HG02678 (cell line): ENCODE measurements at regions not wholly inside any gene's neighbourhood (a gene's known extent, or its start where the extent isn't known, plus 50 kb on each side); places are given as distances from the start of the nearest gene placed in this dataset.

ENCODE experiments used
- ATAC-seq: cut with Tn5 transposase; IDR thresholded peaks from one replicate; pipeline ENCODE4 v1.9.1; 2021; ENCODE audit warnings: mild to moderate bottlenecking, moderate library complexity; ENCODE audit not compliant: unreplicated experiment

GRCh38 chr10:107826171-107826570 lies 661.7 kb upstream of the SORCS1 start:
- no peak for ATAC-seq

DNA sequence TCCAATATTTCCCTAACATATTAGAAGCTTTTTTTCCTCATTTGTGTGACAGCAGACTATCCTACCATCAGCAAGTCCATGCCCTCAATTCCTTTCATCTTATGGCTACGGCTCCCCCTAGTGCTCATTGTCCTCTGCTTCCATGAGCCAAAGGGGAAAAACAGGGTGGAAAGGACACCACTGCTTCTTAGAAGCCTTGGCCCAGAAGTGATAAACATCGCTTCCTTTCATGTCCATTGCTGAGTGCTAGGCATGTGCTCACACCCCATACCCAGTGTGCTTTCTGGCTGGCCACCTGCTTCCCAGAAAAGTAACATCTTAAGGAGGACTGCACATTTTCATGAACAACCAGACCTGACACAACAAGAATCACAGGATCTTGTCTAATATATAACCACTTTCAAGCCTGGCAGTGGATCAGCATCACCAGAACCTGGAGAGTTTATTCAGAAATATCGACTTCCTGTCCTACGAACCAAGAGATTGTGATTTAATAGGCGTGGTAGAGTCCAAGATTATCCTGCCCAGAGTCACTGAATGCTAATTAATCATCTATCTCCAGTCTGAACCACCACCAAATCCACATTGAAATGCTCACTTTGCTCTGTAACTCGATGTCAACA lies 650.5 kb upstream of the SORCS1 start:
- ATAC-seq = peak; percentile 86

GRCh38 chr10:107813451-107814162 lies 649.1 kb upstream of the SORCS1 start:
- no peak for ATAC-seq

DNA sequence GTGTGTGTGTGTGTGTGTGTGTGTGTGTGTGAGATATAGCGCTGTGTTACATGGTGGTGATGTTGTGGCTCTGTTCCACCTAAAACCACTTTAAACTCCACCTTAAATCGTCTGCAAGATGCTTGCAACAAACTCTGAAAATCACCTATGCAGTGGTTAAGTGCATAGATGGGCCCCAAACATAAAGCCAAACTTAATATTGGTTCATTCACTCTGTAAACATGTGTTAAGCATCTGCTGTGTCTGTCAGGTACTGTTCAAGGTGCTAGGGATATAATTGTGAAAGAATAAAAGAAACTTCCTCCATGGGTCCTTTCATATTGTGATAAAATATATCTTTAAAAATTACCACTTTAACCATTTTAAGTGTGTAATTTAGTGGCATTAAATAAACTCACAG lies 645.4 kb upstream of the SORCS1 start:
- no peak for ATAC-seq

DNA sequence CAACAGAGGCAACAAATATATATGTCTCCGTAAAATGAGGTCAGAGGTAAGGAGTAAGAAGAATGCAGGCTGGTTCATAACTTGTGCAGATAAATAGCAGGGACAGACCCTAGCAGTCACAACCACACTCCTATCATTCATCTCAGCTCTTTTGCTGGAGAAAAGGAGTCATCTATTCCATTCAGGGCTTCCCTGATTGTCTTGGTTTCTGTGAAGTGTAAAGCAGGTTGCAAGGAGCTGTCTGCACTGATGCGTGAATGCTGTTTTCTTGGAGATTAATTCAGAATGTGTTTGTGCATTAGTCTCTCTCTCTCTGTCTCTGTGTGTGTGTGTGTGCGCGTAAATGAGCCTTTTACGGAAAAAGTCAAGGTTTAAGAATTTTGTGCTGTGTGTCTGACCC lies 643.3 kb upstream of the SORCS1 start:
- ATAC-seq = no peak

GRCh38 chr10:107806026-107806425 lies 641.5 kb upstream of the SORCS1 start:
- no peak for ATAC-seq

DNA sequence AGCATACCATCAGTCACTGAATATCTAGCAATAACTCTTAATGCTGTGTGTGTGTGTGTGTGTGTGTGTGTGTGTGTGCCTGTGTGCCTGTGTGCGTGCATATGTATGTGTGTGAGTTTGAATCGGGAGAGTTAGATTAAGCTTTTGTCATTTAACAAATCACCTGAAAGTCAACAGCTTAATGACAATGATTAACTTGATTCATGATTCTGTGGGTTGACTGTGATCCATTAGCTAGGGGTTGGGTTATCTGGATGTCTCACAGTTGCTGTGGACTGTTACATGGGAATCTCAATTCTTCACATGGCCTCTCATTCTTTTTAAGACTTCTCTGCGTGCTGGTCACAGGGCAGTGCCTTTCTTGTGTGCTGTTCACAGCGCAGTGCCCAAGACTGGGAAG lies 639.0 kb upstream of the SORCS1 start:
- no peak for ATAC-seq

GRCh38 chr10:107800061-107800460 lies 635.6 kb upstream of the SORCS1 start:
- no peak for ATAC-seq

GRCh38 chr10:107790271-107790670 lies 625.8 kb upstream of the SORCS1 start:
- ATAC-seq = no peak

GRCh38 chr10:107771066-107771465 lies 606.6 kb upstream of the SORCS1 start:
- ATAC-seq = no peak

DNA sequence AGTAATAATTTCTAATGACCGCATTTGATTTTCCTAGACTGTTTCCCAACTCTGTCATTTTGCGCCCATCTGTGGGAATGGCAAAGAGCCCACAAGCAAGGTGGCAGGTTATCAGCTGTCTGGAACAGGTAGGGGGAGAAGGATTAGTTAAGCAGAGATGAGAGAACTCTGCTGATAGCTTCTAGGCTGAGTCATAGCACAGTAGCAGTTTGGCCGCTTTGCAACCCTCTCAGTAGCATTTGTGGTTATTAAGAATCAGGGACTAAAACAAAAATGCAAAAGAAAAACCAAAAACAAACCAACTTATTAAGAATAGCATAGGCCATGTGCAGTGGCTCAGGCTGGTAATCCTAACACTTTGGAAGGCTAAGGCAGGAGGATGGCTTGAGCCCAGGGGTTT lies 602.7 kb upstream of the SORCS1 start:
- peak; percentile 67 for ATAC-seq

DNA sequence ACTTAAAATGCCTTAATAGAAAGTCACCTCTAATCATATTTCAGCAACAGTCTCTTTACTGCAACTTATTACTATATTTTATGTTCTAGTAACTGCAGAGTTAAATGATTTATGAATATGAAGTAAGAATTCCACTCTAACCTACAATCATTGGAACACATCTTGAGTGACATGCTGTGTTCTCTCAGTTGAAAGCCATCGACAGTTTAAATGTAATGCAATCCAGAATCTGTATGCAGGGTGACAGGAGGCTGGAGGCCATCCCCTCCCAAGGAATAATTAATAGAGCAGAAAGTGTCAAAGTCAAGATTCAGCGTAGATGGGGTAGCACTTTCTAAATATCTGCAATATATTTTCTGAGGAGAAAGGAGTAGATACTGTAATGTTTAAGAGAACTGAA lies 590.3 kb upstream of the SORCS1 start:
- no peak for ATAC-seq

DNA sequence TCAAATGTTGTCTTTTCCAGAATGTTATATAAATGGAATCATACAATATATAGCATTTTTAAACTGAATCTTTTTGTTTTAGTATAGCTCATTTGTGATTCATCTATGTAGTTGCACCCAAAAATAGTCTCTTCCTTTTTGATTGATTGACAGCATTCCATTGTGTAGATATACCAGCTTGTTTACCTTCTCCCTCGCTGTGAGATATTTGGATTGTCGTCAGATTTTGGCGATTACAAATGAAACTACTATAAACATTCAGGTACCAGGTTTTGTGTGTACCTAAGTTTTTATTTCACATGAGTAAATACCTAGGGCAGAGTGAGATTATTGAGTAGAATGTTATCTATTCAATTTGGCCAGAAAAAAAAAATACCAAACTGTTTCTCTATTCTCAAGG lies 584.7 kb upstream of the SORCS1 start:
- ATAC-seq = no peak

GRCh38 chr10:107747851-107748250 lies 583.3 kb upstream of the SORCS1 start:
- ATAC-seq = no peak

DNA sequence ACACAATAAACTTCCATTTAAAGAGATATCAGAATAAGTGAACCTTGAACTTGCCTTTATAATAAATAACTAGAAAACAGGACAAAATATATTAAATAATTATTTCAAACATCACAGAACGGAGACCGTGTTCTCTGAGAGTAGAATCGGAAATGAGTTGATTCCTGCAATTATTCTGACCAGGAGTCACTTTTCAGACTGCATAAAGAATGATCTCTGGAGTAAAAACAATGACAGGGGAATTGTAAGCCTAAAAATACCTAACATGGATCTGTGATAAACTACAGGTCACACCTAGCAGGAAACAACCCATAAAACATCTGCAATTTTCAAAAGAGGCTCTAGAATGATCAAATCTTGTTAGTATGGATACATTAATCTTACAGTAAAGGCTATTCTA lies 577.5 kb upstream of the SORCS1 start:
- no peak for ATAC-seq

- ATAC-seq = no peak
These were observed 576.6 kb upstream of the SORCS1 start for GRCh38 chr10:107740962-107741690.

DNA sequence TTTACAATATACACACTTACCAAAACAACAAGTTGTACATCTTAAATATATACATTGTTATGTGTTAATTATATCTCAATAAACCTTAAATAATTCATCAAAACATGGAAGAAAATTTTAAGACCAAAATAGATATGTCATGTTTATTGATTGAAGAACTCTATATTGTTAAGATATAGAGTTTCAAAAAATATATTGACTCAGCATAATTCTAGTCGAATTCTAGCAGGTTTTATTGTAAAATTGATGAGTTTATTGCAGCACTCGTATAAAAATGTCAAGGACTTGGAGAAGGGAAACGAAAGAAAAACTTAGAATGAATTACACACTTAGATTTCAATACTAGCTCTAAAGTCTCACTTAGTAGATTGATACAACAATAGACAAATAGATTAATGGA lies 575.4 kb upstream of the SORCS1 start:
- ATAC-seq = no peak

DNA sequence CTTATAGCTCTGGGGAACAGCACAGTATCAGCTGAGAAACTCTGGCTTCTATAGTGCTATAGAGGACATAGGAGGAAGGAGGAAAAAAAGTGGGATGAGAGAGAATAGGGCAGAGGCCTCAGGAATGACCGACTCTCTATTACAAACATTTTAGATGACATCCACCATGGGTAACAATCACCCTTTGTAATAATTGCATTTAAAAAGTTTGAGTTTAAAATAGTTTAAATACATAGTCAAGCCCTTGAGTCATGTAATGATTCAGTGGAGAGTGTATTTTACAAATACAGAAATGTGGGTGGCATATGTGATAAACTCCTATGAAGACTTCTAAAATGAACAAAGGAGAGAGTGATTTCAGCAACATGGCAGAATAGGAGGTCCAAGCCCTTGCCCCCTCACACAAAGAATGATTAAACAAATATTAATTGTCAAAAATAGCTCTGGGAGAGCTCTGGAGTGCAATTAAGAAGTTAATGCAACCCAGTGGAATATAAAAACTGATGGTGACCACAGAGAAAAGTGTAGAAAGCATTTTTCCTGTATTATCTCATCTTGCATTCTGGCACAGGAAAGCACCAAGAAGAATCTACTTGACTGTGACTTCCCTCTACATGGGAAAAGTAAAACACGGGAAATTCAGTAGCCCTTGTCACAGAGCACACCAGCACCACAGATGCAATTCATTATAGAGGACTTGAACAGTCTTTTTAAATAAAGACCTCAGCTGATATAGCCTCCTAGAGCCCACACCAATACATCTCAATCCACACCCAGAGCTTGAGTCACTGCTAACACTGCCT lies 569.0 kb upstream of the SORCS1 start:
- no peak for ATAC-seq

DNA sequence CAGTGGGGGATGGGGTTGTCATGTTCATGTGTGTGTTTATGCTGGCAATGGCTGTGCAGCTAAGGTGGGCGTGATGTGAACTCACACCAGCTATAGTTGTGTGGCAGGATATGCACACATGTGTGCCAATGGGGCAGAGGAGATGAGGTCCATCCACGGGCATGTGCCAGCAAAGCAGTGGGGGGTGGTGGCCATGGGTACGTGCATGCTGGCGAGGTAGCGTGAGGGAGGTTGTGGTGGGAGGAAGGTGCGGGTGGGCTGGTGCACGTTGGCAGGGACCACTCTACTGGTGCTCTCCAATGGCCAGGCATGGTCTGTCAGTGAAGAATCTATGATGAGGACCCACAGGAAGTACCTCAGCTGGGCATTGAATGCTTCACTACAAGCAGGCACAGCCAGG lies 567.5 kb upstream of the SORCS1 start:
- no peak for ATAC-seq

DNA sequence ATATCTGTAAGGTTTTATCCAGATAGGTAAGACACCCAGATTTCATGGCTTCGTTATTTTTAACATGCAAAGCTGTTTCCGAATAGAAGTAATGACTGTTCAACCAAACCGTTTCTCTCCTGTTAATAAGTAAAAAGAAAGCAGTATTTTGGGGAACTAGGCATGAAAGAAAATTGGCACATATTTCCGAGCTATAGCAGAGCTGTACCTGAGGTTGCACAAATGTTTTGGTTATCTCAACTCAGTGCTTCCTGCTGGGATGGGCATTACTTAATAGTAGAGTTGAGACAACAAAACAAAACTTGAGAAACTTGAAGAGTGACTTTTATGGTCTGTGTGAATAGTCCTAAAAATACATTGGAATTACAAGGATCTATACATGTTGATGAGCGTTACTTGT lies 564.3 kb upstream of the SORCS1 start:
- peak; percentile 84 for ATAC-seq

- no peak for ATAC-seq
These were observed 563.3 kb upstream of the SORCS1 start for GRCh38 chr10:107727767-107728317.
